Astrocyte (in vitro differentiated cells and primary cell): ENCODE measurements at regions not wholly inside any gene's neighbourhood (a gene's known extent, or its start where the extent isn't known, plus 50 kb on each side); places are given as distances from the start of the nearest gene placed in this dataset.

Source experiments
- CTCF ChIP-seq: IDR thresholded peaks from 2 replicates; pipeline ENCODE4 v1.5.1; 2011; ENCODE audit warnings: low read depth, mild to moderate bottlenecking, inconsistent platforms, low read length, moderate library complexity; ENCODE audit not compliant: insufficient read depth
- EZH2 ChIP-seq: IDR thresholded peaks from 2 replicates; pipeline ENCODE4 v1.6.1; 2012; ENCODE audit warnings: mild to moderate bottlenecking, low read length, inconsistent platforms; ENCODE audit not compliant: insufficient read depth

- TF ChIP-seq CTCF: no peak
- no peak for TF ChIP-seq EZH2
Measured at GRCh38 chr1:224831501-224831900, 98.0 kb upstream of the DNAH14 start.
